Left ventricle myocardium inferior (tissue), 1 donor: ENCODE measurements at regions not wholly inside any gene's neighbourhood (a gene's known extent, or its start where the extent isn't known, plus 50 kb on each side); places are given as distances from the start of the nearest gene placed in this dataset.

ENCODE experiments used
- DNase-seq: peaks from one replicate; pipeline ENCODE4 v3.0.0-alpha.2; 2020
- H3K27ac ChIP-seq: fragments of 200-600 bp; replicated peaks from 2 replicates; pipeline ENCODE4 v1.8.0; 2021
- H3K27me3 ChIP-seq: fragments of 200-600 bp; 2 replicates; pipeline ENCODE4 v1.8.0; 2021; ENCODE audit warnings: low read depth
- H3K36me3 ChIP-seq: fragments of 200-600 bp; 2 replicates; pipeline ENCODE4 v1.8.0; 2021
- H3K4me1 ChIP-seq: fragments of 200-600 bp; 2 replicates; pipeline ENCODE4 v1.8.0; 2021
- H3K4me3 ChIP-seq: fragments of 200-600 bp; 2 replicates; pipeline ENCODE4 v1.8.0; 2021; ENCODE audit warnings: mild to moderate bottlenecking, moderate library complexity
- H3K9me3 ChIP-seq: fragments of 200-600 bp; replicated peaks from 2 replicates; pipeline ENCODE4 v1.8.0; 2021
- intact Hi-C: fragments of 100-400 bp; cut with micrococcal nuclease; formaldehyde crosslinking; loops from one replicate; pipeline ENCODE4 v1.11.0; 2022
- TF ChIP-seq, protein P1 (sequence below): fragments of 200-600 bp; IDR thresholded peaks from 2 replicates; pipeline ENCODE4 v1.8.0; 2021; ENCODE audit warnings: antibody characterized with exemption, mild to moderate bottlenecking, borderline replicate concordance
- donor health status: DM: no; HTN: yes; CAD: no; lungs with severe emphysema.

DNA sequence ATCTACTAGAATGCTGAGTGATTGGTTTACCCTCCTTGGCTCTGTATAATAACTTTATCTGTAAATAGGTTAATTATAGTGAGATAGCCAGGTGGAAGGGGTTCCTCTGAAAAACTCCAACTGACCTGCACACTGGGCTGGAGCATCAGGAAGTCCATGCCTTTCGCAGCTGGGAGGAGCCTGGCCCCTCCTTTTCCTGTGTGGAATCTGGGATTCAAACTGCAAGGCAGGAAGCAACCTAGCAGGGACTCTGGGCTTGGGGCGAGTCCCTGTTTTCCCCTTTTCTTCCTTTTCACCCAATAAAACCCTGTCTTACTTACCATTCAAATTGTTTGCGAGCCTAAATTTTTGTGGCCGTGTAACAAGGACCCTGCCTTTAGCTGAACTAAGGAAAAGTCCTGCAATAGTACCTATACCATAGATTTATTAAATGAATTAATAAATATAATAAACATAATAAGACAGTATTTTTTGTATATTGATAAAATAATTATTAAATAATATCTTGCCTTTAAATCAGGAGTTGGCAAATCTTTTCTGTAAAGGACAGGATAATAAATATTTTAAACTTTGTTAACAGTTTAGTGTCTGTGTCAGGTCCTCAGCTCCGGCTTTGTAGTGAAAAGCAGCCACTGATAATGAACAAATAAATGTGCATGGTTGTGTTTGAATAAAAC lies 406.2 kb upstream of the MMS22L start:
- Histone ChIP-seq H3K27ac (no peak overlapping the region), H3K27me3 (no peaks in the 10 kb centered on the region), H3K4me3 (no peak overlapping the region), H3K36me3 (no peaks in the 10 kb centered on the region), H3K4me1 (no peaks in the 10 kb centered on the region), H3K9me3 (no peaks in the 10 kb centered on the region)
- no peak for DNase-seq
- intact Hi-C loops, result no loop called here
- TF ChIP-seq, protein P1, sequence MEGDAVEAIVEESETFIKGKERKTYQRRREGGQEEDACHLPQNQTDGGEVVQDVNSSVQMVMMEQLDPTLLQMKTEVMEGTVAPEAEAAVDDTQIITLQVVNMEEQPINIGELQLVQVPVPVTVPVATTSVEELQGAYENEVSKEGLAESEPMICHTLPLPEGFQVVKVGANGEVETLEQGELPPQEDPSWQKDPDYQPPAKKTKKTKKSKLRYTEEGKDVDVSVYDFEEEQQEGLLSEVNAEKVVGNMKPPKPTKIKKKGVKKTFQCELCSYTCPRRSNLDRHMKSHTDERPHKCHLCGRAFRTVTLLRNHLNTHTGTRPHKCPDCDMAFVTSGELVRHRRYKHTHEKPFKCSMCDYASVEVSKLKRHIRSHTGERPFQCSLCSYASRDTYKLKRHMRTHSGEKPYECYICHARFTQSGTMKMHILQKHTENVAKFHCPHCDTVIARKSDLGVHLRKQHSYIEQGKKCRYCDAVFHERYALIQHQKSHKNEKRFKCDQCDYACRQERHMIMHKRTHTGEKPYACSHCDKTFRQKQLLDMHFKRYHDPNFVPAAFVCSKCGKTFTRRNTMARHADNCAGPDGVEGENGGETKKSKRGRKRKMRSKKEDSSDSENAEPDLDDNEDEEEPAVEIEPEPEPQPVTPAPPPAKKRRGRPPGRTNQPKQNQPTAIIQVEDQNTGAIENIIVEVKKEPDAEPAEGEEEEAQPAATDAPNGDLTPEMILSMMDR, result no peak

DNA sequence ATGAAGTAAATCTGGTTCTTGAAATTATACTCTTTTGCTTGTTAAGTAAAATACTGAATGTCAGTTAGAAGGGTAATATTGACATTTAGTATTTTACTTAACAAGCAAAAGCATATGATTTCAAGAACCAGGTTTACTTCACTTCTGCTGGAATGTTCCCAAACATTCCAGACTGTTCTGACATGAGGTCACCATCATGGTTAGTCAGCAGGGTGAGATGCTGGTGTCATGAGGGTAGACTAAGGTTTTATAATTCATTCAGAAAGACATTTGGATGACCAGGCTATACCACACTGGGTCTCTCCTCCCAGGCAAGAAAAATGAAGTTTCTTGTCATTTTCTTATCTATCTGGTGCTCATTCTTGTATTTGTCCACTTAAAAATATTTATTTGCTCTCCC lies 414.4 kb upstream of the MMS22L start:
- Histone ChIP-seq H3K27me3 (no peaks in the 10 kb centered on the region), H3K4me1 (no peaks in the 10 kb centered on the region), H3K4me3 (no peak overlapping the region), H3K27ac (no peak overlapping the region), H3K36me3 (no peaks in the 10 kb centered on the region), H3K9me3 (no peaks in the 10 kb centered on the region)
- TF ChIP-seq, protein P1, result no peak
- intact Hi-C loops, result no loop called here
- no peak for DNase-seq

DNA sequence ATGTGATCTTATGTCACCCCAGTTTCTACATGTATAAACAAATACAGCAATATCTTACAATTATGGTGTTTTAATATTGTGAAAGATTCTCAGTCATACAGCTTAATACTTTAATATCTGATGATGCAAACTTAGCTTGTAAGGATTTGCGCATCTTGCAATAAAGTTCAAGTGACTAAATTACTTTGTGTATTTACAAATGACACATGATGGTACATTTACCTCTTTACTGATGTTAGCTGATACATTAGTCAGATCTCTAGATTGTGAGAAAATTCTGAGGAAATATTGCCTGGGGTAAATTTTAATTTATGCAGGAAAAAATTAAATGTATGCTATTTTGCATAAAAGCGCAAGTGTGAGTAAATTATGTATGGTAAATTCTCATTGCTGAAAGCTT lies 418.8 kb upstream of the MMS22L start:
- Histone ChIP-seq H3K27me3 (no peaks in the 10 kb centered on the region), H3K27ac (no peak overlapping the region), H3K9me3 (no peaks in the 10 kb centered on the region), H3K4me3 (no peak overlapping the region), H3K4me1 (no peaks in the 10 kb centered on the region), H3K36me3 (no peaks in the 10 kb centered on the region)
- TF ChIP-seq, protein P1, result no peak
- intact Hi-C loops, result no loop called here
- DNase-seq, result no peak

DNA sequence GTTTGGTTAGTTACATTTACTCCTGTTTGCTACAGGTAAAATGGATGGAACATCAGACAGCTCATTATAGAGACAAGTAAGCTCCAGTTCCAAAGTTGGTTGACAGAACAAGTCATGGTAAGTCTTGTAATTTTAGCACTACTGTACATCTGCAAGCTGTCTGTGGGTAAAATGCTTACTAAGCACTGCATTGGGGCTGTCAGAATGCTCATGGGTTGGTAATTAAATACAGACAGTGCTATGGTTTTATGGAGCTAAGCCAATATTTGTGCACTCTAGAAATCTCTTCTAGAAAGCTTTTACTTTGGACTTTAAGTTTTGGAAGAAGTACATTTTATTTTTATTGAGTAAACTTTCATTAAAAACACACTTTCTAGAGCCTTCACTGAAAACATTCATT lies 419.2 kb upstream of the MMS22L start:
- Histone ChIP-seq H3K4me1 (no peaks in the 10 kb centered on the region), H3K9me3 (no peaks in the 10 kb centered on the region), H3K4me3 (no peak overlapping the region), H3K36me3 (no peaks in the 10 kb centered on the region), H3K27me3 (no peaks in the 10 kb centered on the region), H3K27ac (no peak overlapping the region)
- TF ChIP-seq, protein P1, result no peak
- intact Hi-C loops, result no loop called here
- DNase-seq, result no peak

DNA sequence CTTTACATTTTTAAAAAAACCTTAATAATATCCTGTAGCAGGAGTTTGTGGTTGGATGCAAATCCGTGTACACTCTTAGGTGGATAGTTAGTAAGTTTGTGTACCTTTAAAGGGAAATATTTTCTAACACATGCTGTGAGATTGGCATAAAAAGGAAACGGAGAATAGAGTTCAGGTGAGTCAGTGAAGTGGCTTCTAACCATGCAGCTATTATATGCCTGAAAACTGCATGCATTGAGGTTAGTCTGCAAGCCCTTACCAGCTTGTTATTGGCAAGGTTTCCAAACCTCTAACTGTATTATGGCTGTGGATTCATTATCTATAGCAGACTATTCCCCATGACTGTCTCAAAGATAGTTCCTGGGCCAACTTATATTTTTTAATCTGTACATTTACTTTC lies 420.6 kb upstream of the MMS22L start:
- intact Hi-C loops, result no loop called here
- no peaks in the 10 kb centered on the region for H3K27me3 ChIP-seq

More for the DNA sequence above, 420.6 kb upstream of the MMS22L start:
- DNase-seq, result no peak
- no peaks in the 10 kb centered on the region for H3K9me3 ChIP-seq
- no peak overlapping the region for H3K4me3 ChIP-seq
- no peaks in the 10 kb centered on the region for H3K4me1 ChIP-seq
- H3K27ac ChIP-seq, result no peak overlapping the region
- no peaks in the 10 kb centered on the region for H3K36me3 ChIP-seq
- TF ChIP-seq, protein P1, result no peak
